H1 (cell line): ENCODE measurements at regions not wholly inside any gene's neighbourhood (a gene's known extent, or its start where the extent isn't known, plus 50 kb on each side); places are given as distances from the start of the nearest gene placed in this dataset.

Source experiments
- CEBPB ChIP-seq: IDR thresholded peaks from 2 replicates; pipeline ENCODE4 v1.6.1; 2012; ENCODE audit warnings: low read depth, low read length
- KDM5A ChIP-seq: fragments of 200-600 bp; IDR thresholded peaks from 2 replicates; pipeline ENCODE4 v1.7.1; 2012; ENCODE audit warnings: mild to moderate bottlenecking, low read length, inconsistent platforms, mixed read lengths
- TF ChIP-seq, protein P1 (sequence below): IDR thresholded peaks from 2 replicates; pipeline ENCODE4 v1.6.1; 2012; ENCODE audit warnings: low read length, inconsistent platforms
- TF ChIP-seq, protein P2 (sequence below): IDR thresholded peaks from 2 replicates; pipeline ENCODE4 v1.6.1; 2012; ENCODE audit warnings: inconsistent platforms

DNA sequence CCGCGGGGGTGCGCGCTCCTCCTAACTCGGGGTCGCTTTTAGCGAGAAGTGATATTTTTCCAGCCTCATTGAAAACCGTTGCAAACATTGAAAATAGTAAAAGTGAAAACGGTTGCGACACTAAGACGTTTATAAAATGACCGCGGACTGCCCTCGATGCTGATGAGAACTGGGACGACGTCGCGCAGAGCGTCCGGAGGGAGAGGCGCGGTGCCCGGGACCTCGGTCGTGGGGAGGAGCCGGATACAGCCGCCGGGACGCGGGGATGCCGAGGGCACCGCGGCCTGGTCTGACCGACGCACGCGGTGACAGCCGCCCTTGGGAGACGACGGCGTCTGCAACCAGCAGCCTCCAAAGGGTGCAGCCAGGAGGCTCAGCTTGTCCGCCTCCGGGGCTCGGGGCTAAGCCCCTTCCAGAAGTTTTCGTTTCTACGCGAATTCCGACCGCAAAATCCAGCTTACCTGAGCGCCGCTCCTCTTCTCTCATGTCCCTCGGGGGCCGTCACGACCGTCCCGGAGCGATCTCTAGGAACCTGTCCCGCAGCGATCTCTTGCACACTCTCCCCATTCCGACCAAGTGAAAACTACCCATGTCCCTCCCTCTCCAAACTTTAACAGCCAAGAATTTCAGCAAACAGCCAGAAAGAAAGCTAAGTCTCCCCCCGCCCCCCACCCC is 144.4 kb upstream of the ETS2 start (continued):
- TF ChIP-seq, protein P1, sequence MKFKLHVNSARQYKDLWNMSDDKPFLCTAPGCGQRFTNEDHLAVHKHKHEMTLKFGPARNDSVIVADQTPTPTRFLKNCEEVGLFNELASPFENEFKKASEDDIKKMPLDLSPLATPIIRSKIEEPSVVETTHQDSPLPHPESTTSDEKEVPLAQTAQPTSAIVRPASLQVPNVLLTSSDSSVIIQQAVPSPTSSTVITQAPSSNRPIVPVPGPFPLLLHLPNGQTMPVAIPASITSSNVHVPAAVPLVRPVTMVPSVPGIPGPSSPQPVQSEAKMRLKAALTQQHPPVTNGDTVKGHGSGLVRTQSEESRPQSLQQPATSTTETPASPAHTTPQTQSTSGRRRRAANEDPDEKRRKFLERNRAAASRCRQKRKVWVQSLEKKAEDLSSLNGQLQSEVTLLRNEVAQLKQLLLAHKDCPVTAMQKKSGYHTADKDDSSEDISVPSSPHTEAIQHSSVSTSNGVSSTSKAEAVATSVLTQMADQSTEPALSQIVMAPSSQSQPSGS = no peak
- TF ChIP-seq CEBPB (peak; percentile 38; the same call in 1 of the 2 replicates), KDM5A (no peak)
- TF ChIP-seq, protein P2, sequence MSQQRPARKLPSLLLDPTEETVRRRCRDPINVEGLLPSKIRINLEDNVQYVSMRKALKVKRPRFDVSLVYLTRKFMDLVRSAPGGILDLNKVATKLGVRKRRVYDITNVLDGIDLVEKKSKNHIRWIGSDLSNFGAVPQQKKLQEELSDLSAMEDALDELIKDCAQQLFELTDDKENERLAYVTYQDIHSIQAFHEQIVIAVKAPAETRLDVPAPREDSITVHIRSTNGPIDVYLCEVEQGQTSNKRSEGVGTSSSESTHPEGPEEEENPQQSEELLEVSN = peak; percentile 93
- TF ChIP-seq, all 59 proteins: peak for 8
